Inflammatory macrophage treated with lipopolysaccharide for 4 hours (primary cell): ENCODE measurements at regions not wholly inside any gene's neighbourhood (a gene's known extent, or its start where the extent isn't known, plus 50 kb on each side); places are given as distances from the start of the nearest gene placed in this dataset.

ENCODE experiments used
- DNase-seq: peaks from one replicate; pipeline ENCODE4 v3.0.0-alpha.2; 2020

GRCh38 chr12:115500872-115501271 lies 776.6 kb downstream of the MED13L start:
- peak; percentile 30 for DNase-seq

- DNase-seq = no peak
Observed at GRCh38 chr12:115495300-115495699, 782.2 kb downstream of the MED13L start.

GRCh38 chr12:115492553-115492952 lies 784.9 kb downstream of the MED13L start:
- DNase-seq = no peak

- no peak for DNase-seq
Observed at GRCh38 chr12:115491511-115492250, 785.8 kb downstream of the MED13L start.

GRCh38 chr12:115489253-115489652 lies 788.2 kb downstream of the MED13L start:
- DNase-seq = no peak

DNA sequence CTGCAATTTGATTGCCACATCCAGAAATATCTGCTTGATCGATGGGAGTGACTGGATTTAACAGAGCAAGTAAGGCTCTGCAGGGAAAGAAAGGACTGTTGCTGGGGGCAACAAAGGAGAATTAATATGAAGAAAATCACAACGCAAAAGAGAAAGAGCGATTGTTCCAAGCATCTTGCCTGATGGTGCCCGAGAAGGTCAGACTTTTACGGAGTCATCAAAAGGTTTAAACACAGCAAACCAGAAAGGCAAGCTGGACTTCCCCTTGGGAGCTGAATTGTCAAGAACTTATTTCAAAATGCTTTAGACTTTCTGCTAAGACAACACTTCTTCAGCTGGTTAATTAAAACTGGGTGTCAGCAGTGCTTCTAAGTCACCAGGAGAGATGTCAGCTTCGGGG lies 791.5 kb downstream of the MED13L start:
- no peak for DNase-seq

DNA sequence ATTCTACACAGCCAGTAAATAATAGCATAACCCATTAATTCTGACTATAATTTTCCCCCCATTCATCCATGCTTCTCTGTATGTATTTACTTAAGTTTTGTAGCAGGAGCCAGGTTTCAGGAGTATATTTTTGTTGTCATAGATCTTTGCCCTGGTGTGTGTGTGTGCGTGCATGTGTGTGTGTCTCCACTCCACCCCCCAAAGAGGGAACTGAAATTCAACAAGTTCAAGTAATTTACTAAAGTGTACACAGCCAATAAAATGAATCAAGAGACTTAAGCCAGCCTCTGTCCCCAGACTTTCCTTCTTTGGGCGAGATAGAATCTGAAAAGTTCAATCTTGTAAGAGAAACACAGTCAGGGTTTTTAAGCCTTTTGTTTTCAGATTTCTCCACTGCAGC lies 792.0 kb downstream of the MED13L start:
- DNase-seq = no peak

DNA sequence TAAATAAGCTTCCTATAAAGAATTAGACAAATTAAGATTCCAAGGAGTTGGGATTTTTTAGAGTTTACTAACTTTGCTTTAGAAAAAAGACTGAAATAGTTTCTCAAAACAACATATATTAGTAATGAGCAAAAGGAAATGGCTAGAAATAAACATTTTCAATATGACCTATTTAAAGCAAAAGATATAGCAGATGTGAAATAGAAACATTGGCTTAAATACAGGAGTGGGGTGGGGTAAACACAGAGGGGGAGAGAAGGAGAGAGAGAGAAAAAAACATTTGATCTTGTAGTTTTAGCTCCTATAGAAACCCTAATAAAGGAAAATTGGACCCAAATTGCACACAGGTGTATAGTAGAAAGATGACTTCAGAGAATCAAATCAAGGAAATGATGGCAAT lies 794.5 kb downstream of the MED13L start:
- DNase-seq = no peak

DNA sequence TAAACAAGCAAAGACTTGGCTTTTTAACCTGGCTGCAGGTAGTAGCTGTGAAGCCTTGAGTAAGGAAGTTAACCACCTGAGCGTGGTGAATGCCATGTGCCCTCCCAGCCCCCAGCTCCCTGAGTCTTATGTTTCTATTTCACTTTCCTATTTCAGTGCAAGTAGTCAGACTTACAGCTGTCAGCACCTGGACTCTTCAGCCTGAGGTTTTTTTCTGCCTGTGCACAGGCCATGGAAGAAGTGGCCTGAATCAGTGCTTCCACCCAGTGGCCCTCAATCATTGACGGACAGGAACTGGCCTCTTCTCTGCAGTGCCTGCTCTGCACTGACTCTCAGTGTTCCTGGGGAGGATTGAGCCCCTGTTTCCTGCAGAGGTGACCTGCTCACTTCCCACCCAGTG lies 796.4 kb downstream of the MED13L start:
- no peak for DNase-seq

- no peak for DNase-seq
Observed at GRCh38 chr12:115478505-115478904, 794.5 kb upstream of the TBX3 start.

DNA sequence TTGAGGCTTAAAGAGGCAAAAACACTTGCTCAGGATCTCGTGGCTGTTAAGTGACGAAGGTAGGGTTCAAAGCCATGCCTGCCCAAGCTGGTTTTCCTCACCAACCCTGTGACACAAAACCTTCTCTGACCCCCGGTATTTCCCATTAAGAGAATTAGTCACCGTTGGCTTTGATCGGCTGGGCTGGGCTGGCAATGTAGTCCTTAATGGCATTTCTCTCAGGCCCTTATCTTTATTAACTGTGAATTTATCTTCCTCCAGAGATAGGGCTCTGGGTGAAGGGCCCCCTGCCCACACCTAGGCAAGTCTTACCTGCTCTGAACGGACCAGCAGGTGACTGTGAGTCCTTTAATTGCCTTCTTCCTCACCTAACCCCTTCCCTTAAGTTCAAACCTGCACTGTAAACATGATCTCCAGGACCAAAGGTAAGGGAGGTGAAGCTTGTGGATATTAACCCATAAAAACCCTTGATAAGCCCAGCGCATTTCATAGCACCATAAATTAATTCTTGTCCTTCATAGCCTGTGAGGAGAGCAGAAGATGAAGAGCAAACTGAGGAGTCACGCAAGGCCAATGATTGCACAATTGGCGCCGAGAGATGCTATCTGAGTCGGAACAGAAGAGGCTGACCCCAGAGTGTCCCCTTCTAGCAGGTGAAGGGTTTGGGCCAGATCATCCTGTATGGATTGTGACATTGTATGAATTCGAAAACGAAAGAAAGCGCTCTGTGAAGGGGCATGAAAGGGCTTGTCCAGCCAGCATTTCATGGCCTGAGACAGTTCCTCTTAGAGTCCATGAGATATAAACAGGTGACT lies 790.8 kb upstream of the TBX3 start:
- no peak for DNase-seq

DNA sequence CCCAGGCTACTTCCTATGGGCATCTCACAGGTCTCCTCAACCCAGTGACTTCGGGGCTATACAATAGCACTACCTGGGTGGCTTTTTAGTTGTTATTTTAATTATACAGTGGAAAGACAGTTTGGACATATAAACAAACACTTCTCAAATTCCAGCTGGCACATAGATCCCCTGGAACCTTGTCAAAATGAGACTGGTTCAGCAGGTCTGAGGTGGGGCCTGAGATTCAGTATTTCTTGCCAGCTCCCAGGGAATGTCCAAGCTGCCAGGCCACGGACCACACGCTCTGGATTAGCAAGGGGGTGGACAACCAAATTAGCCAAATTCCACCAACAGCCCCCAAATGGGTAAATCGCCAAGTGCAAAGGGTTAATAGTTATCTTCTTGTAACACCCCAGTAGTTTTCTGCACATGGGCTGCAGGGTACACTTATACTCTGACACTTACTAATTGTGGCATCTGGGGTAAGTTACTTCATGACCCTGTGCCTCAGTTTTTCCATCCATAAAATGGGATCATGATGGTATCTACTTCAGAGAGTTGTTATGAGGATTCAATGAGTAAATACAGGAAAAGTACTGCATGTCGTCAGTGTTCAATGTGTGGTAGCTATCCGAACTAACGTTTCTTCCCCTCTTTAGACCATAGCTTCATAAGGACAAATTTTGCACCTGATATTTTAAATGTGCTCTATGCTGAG lies 789.4 kb upstream of the TBX3 start:
- no peak for DNase-seq

DNA sequence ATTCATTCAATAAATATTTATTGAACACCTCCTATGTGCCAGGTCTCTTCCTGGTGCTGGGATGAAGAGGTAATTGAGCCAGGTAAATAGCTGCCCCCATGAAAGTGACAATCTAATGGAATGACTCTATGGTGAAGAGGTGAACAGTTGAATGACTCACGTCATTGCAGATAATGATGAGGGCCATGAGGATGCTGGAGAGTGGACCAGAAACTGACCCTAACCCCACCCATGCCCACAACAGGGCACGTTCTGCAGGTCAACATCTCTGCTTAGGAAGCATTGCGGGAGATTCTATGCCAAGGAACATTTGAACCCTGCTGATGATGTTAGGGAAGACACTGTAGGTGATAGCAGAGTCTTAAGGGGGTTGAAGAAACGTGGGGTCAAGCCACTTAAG lies 788.9 kb upstream of the TBX3 start:
- no peak for DNase-seq

DNA sequence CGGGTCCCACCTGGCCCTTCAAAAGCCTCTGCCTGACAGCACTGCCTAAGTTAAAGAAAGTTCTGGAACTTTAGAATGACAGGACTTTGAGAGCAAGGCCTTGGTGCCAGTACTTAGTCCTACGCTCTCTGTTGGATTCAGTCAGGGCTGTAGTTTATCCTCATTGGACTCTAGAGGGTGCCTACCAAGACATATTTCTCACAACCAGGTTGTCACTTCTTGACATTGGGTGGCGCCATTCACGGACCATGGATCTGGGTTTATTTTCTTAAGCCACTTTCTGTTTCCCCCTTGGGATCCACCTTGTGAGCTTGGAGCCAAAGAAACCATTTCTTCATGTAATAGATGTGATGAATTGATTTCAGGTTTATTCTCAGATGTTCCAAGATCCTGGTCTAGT lies 787.0 kb upstream of the TBX3 start:
- no peak for DNase-seq

- DNase-seq = no peak
Observed at GRCh38 chr12:115470526-115470925, 786.6 kb upstream of the TBX3 start.

GRCh38 chr12:115468087-115468510 lies 784.1 kb upstream of the TBX3 start:
- no peak for DNase-seq

- DNase-seq = no peak
Observed at GRCh38 chr12:115467531-115467930, 783.6 kb upstream of the TBX3 start.

GRCh38 chr12:115466076-115466475 lies 782.1 kb upstream of the TBX3 start:
- DNase-seq = no peak

GRCh38 chr12:115464661-115465060 lies 780.7 kb upstream of the TBX3 start:
- DNase-seq = no peak

DNA sequence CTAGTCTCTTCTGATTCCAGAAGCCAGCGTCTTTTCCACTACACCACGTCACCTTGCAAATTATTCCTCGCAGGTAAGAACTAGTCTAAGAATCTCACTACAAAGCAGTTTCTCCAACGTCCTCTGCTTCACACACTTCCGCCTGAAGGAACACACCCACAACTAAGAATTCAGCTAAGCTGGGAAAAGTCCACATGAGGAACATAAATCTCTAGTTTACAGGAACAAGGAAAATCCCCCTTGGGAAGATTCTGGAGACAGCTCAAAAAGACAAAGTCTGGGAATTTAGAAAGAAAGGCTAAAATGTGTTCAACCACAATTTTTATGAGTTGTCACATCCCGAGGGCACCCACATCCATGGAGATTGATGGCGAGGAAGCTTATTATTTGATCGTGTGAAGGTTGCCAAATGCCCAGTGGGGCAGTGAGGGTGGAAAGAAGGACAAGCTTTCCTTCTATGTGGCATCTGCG lies 780.2 kb upstream of the TBX3 start:
- no peak for DNase-seq

- no peak for DNase-seq
Observed at GRCh38 chr12:115461401-115461800, 777.4 kb upstream of the TBX3 start.

- DNase-seq = no peak
Observed at GRCh38 chr12:115457798-115458197, 773.8 kb upstream of the TBX3 start.

- DNase-seq = no peak
Observed at GRCh38 chr12:115456946-115457689, 773.1 kb upstream of the TBX3 start.
